ENCODE measurements at regions not wholly inside any gene's neighbourhood (a gene's known extent, or its start where the extent isn't known, plus 50 kb on each side); places are given as distances from the start of the nearest gene placed in this dataset.

DNA sequence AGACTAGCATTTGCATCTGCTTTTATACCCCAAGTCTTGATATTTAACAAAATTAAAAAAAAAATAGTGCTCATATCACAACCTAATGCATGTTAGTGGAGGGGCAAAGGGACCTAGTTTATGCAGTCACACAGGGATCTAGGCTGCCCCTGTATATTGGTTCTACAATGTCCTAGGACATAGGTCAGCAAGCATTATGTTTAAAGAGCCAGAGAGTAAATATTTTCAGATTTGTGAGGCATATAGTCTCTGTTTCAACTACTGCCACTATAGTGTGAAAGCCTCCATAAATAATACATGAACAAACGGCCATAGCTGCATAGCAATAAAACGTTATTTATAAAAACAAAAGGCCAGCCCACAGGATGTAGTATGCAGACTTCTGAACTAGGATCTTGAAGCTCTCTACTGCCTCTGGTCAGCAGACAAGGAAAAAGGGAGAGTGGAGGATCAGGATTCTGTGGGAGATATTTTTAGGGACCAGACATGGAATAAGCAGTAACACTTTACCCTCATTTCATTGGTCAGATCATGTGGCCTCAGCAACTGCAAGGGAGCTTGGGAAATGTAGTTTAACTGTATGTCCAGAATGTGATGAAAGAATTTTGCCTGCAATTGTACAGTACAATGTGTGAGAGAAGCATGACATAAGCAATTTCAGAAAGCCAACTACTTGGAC is 414.2 kb upstream of the SPTLC3 start:
- H3K4me3 ChIP-seq (ENCODE audit: low read depth, low read length, poor library complexity, severe bottlenecking) = no peak overlapping the region
- no peaks in the 10 kb centered on the region for H4K20me1 ChIP-seq (ENCODE audit: insufficient read depth, low read length)
- H3K27ac ChIP-seq (ENCODE audit: low read depth, low read length, poor library complexity, severe bottlenecking) = no peak overlapping the region
- no peaks in the 10 kb centered on the region for H3K4me1 ChIP-seq (ENCODE audit: insufficient read depth, low read length, severe bottlenecking)
- H3K36me3 ChIP-seq (ENCODE audit: insufficient read depth, low read length) = no peaks in the 10 kb centered on the region
- TF ChIP-seq EZH2 (IDR thresholded peaks at IDR 0.05; ENCODE audit: borderline replicate concordance, low read length) (no peak), CTCF (IDR thresholded peaks at IDR 0.05; ENCODE audit: low read length) (no peak)
- H3K9ac ChIP-seq (ENCODE audit: low read length) = no peak overlapping the region
- no peaks in the 10 kb centered on the region for H3K27me3 ChIP-seq (ENCODE audit: insufficient read depth, low read length)
- H3F3A ChIP-seq (ENCODE audit: insufficient read depth, low read length) = no peaks in the 10 kb centered on the region
- no peaks in the 10 kb centered on the region for H3K79me2 ChIP-seq (ENCODE audit: insufficient read depth, low read length)
- H3K4me2 ChIP-seq (ENCODE audit: low read length) = no peak overlapping the region
- H3K9me2 ChIP-seq (ENCODE audit: low read depth, low read length) = no peaks in the 10 kb centered on the region
- no peaks in the 10 kb centered on the region for H3K9me3 ChIP-seq (ENCODE audit: low read length)
- H2AFZ ChIP-seq (ENCODE audit: low read length) = no peak overlapping the region

- Histone ChIP-seq H3K9me3 (ENCODE audit: low read length) (no peaks in the 10 kb centered on the region), H3K36me3 (ENCODE audit: insufficient read depth, low read length) (no peaks in the 10 kb centered on the region), H3K9ac (ENCODE audit: low read length) (no peak overlapping the region), H3K9me2 (ENCODE audit: low read depth, low read length) (no peaks in the 10 kb centered on the region), H3F3A (ENCODE audit: insufficient read depth, low read length) (no peaks in the 10 kb centered on the region), H3K4me2 (ENCODE audit: low read length) (no peak overlapping the region), H3K4me1 (ENCODE audit: insufficient read depth, low read length, severe bottlenecking) (no peaks in the 10 kb centered on the region), H3K79me2 (ENCODE audit: insufficient read depth, low read length) (no peaks in the 10 kb centered on the region), H2AFZ (ENCODE audit: low read length) (no peak overlapping the region), H3K4me3 (ENCODE audit: low read depth, low read length, poor library complexity, severe bottlenecking) (no peak overlapping the region), H4K20me1 (ENCODE audit: insufficient read depth, low read length) (no peaks in the 10 kb centered on the region), H3K27ac (ENCODE audit: low read depth, low read length, poor library complexity, severe bottlenecking) (no peak overlapping the region), H3K27me3 (ENCODE audit: insufficient read depth, low read length) (no peaks in the 10 kb centered on the region)
- TF ChIP-seq EZH2 (IDR thresholded peaks at IDR 0.05; ENCODE audit: borderline replicate concordance, low read length) (no peak), CTCF (IDR thresholded peaks at IDR 0.05; ENCODE audit: low read length) (no peak)
Observed at GRCh38 chr20:12595841-12596240, 412.9 kb upstream of the SPTLC3 start.

- H4K20me1 ChIP-seq (ENCODE audit: insufficient read depth, low read length) = no peaks in the 10 kb centered on the region
- no peaks in the 10 kb centered on the region for H3K4me1 ChIP-seq (ENCODE audit: insufficient read depth, low read length, severe bottlenecking)
- no peak overlapping the region for H2AFZ ChIP-seq (ENCODE audit: low read length)
- H3K4me2 ChIP-seq (ENCODE audit: low read length) = no peak overlapping the region
- H3K9ac ChIP-seq (ENCODE audit: low read length) = no peak overlapping the region
- no peak overlapping the region for H3K4me3 ChIP-seq (ENCODE audit: low read depth, low read length, poor library complexity, severe bottlenecking)
- no peaks in the 10 kb centered on the region for H3K9me2 ChIP-seq (ENCODE audit: low read depth, low read length)
- H3K9me3 ChIP-seq (ENCODE audit: low read length) = no peaks in the 10 kb centered on the region
- no peaks in the 10 kb centered on the region for H3F3A ChIP-seq (ENCODE audit: insufficient read depth, low read length)
- H3K79me2 ChIP-seq (ENCODE audit: insufficient read depth, low read length) = no peaks in the 10 kb centered on the region
- no peaks in the 10 kb centered on the region for H3K27me3 ChIP-seq (ENCODE audit: insufficient read depth, low read length)
- no peak overlapping the region for H3K27ac ChIP-seq (ENCODE audit: low read depth, low read length, poor library complexity, severe bottlenecking)
- TF ChIP-seq CTCF (IDR thresholded peaks at IDR 0.05; ENCODE audit: low read length) (no peak), EZH2 (IDR thresholded peaks at IDR 0.05; ENCODE audit: borderline replicate concordance, low read length) (no peak)
- H3K36me3 ChIP-seq (ENCODE audit: insufficient read depth, low read length) = no peaks in the 10 kb centered on the region
Observed at GRCh38 chr20:12596863-12597262, 411.9 kb upstream of the SPTLC3 start.
